Aorta (tissue), 5 donors: ENCODE measurements at regions not wholly inside any gene's neighbourhood (a gene's known extent, or its start where the extent isn't known, plus 50 kb on each side); places are given as distances from the start of the nearest gene placed in this dataset.
"Not testable (repeated sequence)": the region's sequence is repeated elsewhere in the genome, so short reads cannot be mapped to it uniquely, and the experiment has no call there.

Experiments
- ATAC-seq: fragments of 200-7000 bp; cut with Tn5 transposase; one replicate; pipeline ENCODE4 v1.9.1; 2022; ENCODE audit warnings: moderate library complexity; ENCODE audit not compliant: low FRiP score
- DNase-seq, 2 donors: peaks; one replicate each; pipeline ENCODE4 v3.0.0-alpha.2; 2020
- H3K27ac ChIP-seq, 2 donors: one replicate each; pipeline ENCODE4 v1.5.1; 2013; ENCODE audit warnings: low read length in 2 of 2, mild to moderate bottlenecking in 2 of 2, moderate library complexity in 2 of 2, control low read depth in 1 of 2, inconsistent platforms in 1 of 2, low read depth in 1 of 2
- H3K27me3 ChIP-seq, 2 donors: one replicate each; pipeline ENCODE4 v1.6.1; 2013; ENCODE audit warnings: control low read depth in 1 of 2, low read length in 1 of 2, mild to moderate bottlenecking in 1 of 2, moderate library complexity in 1 of 2; ENCODE audit not compliant: insufficient read depth in 2 of 2, control insufficient read depth in 1 of 2
- H3K36me3 ChIP-seq, 2 donors: one replicate each; pipeline ENCODE4 v1.6.1; 2013; ENCODE audit warnings: control low read depth in 1 of 2, low read length in 1 of 2, mild to moderate bottlenecking in 1 of 2; ENCODE audit not compliant: insufficient read depth in 2 of 2, control insufficient read depth in 1 of 2
- H3K4me1 ChIP-seq, 2 donors: one replicate each; pipeline ENCODE4 v1.6.1; 2013; ENCODE audit warnings: low read length in 2 of 2, control low read depth in 1 of 2, mild to moderate bottlenecking in 1 of 2, moderate library complexity in 1 of 2; ENCODE audit not compliant: insufficient read depth in 2 of 2, control insufficient read depth in 1 of 2
- H3K4me3 ChIP-seq, 2 donors: one replicate each; pipeline ENCODE4 v1.5.1; 2013; ENCODE audit warnings: low read length in 2 of 2, control low read depth in 1 of 2, mild to moderate bottlenecking in 1 of 2
- H3K9me3 ChIP-seq: one replicate; pipeline ENCODE4 v1.6.1; 2013; ENCODE audit warnings: mild to moderate bottlenecking, low read length; ENCODE audit not compliant: control insufficient read depth
- WGBS, 2 donors: extraction: QIAGEN DNeasy Blood & Tissue Kit; methylation state at CpG; one replicate each; pipeline ENCODE4 v1.1.7; 2013; 5-methylcytosine and 5-hydroxymethylcytosine counted together
- intact Hi-C, 2 donors: fragments of 100-400 bp; cut with DNase I; formaldehyde crosslinking; loops; one replicate each; pipeline versions ENCODE4 v1.14.2 to v1.15.0; 2022
- donor health status: healthy with polysubstance abuse.
- donor health status: Bipolar disorder and iron deficiency.
- donor health status: DM: no; HTN: no; CAD: no.
- donor health status: DM: no; HTN: no; CAD: no.
- donor health status: DM: yes; HTN: yes; CAD: no.

GRCh38 chr7:26971924-26972323 is 107.5 kb upstream of the SKAP2 start:
- H3K9me3 ChIP-seq, H3K27ac ChIP-seq, H3K4me3 ChIP-seq, H3K27me3 ChIP-seq, H3K4me1 ChIP-seq, intact Hi-C loops, ATAC-seq, DNase-seq, H3K36me3 ChIP-seq: not testable (repeated sequence)
- 92 to 96% methylated on average over 2 of the region's 2 CpGs for WGBS, 2 donors

GRCh38 chr7:26965724-26966123 is 101.3 kb upstream of the SKAP2 start:
- no peaks in the 10 kb centered on the region for H3K27me3 ChIP-seq
- H3K4me3 ChIP-seq, result no peak overlapping the region
- DNase-seq (no peak), ATAC-seq (no peak)
- intact Hi-C loops, result no loop called here
- 87 to 88% methylated on average over 3 of the region's 3 CpGs for WGBS, 2 donors
- H3K36me3 ChIP-seq, result no peaks in the 10 kb centered on the region
- no peaks in the 10 kb centered on the region for H3K4me1 ChIP-seq
- H3K9me3 ChIP-seq, result no peaks in the 10 kb centered on the region
- no peak overlapping the region for H3K27ac ChIP-seq

GRCh38 chr7:26964156-26964808 is 99.9 kb upstream of the SKAP2 start:
- no peaks in the 10 kb centered on the region for H3K4me1 ChIP-seq
- WGBS, 2 donors, result 81 to 83% methylated on average over 2 of the region's 2 CpGs
- no peak overlapping the region for H3K4me3 ChIP-seq
- H3K9me3 ChIP-seq, result no peaks in the 10 kb centered on the region
- DNase-seq (no peak), ATAC-seq (no peak)
- intact Hi-C loops, result no loop called here
- H3K36me3 ChIP-seq, result no peaks in the 10 kb centered on the region
- no peaks in the 10 kb centered on the region for H3K27me3 ChIP-seq
- H3K27ac ChIP-seq, result no peak overlapping the region

GRCh38 chr7:26959290-26959689 is 94.9 kb upstream of the SKAP2 start:
- intact Hi-C loops, result no loop called here
- no peaks in the 10 kb centered on the region for H3K9me3 ChIP-seq
- DNase-seq, result no peak
- no peak for ATAC-seq
- WGBS, 2 donors, result 95 to 99% methylated on average over 3 of the region's 3 CpGs
- no peak overlapping the region for H3K4me3 ChIP-seq
- H3K27ac ChIP-seq, result no peak overlapping the region
- H3K36me3 ChIP-seq, result no peaks in the 10 kb centered on the region
- H3K27me3 ChIP-seq, result no peaks in the 10 kb centered on the region
- H3K4me1 ChIP-seq, result no peaks in the 10 kb centered on the region

GRCh38 chr7:26958834-26959233 is 94.4 kb upstream of the SKAP2 start:
- Histone ChIP-seq H3K4me1 (no peaks in the 10 kb centered on the region), H3K27me3 (no peaks in the 10 kb centered on the region), H3K4me3 (no peak overlapping the region), H3K27ac (no peak overlapping the region), H3K9me3 (no peaks in the 10 kb centered on the region), H3K36me3 (no peaks in the 10 kb centered on the region)
- ATAC-seq, result no peak
- WGBS, 2 donors, result 90 to 93% methylated on average over 5 of the region's 5 CpGs
- DNase-seq, result no peak
- intact Hi-C loops, result no loop called here

- Histone ChIP-seq H3K4me1 (no peaks in the 10 kb centered on the region), H3K36me3 (no peaks in the 10 kb centered on the region), H3K27me3 (peaks cover 0 to 2% of the 10 kb centered on the region in 2 donors), H3K4me3 (no peak overlapping the region), H3K27ac (no peak overlapping the region), H3K9me3 (no peaks in the 10 kb centered on the region)
- DNase-seq (no peak), ATAC-seq (no peak)
- 84 to 86% methylated on average over 2 of the region's 2 CpGs for WGBS, 2 donors
- intact Hi-C loops, result no loop called here
Measured at GRCh38 chr7:26955516-26955915, 91.1 kb upstream of the SKAP2 start.

- ATAC-seq (no peak), DNase-seq (no peak)
- Histone ChIP-seq H3K9me3 (no peaks in the 10 kb centered on the region), H3K36me3 (no peaks in the 10 kb centered on the region), H3K4me3 (no peak overlapping the region), H3K4me1 (no peaks in the 10 kb centered on the region), H3K27me3 (peaks cover 0 to 2% of the 10 kb centered on the region in 2 donors), H3K27ac (no peak overlapping the region)
- intact Hi-C loops, result no loop called here
- WGBS, 2 donors, result 18 to 19% methylated on average over 4 of the region's 4 CpGs
Measured at GRCh38 chr7:26954951-26955350, 90.6 kb upstream of the SKAP2 start.

- Histone ChIP-seq H3K4me1 (no peaks in the 10 kb centered on the region), H3K36me3 (no peaks in the 10 kb centered on the region), H3K9me3 (no peaks in the 10 kb centered on the region), H3K4me3 (no peak overlapping the region), H3K27me3 (peaks cover 0 to 2% of the 10 kb centered on the region in 2 donors), H3K27ac (no peak overlapping the region)
- ATAC-seq (no peak), DNase-seq (no peak)
- WGBS, 2 donors, result 79 to 82% methylated on average over 4 of the region's 4 CpGs
- intact Hi-C loops, result no loop called here
Measured at GRCh38 chr7:26951407-26951950, 87.1 kb upstream of the SKAP2 start.

GRCh38 chr7:26950889-26951288 is 86.5 kb upstream of the SKAP2 start:
- DNase-seq, result no peak
- 76 to 77% methylated on average over 2 of the region's 2 CpGs for WGBS, 2 donors
- no peaks in the 10 kb centered on the region for H3K4me1 ChIP-seq
- no peaks in the 10 kb centered on the region for H3K36me3 ChIP-seq
- no peaks in the 10 kb centered on the region for H3K9me3 ChIP-seq
- no peak overlapping the region for H3K27ac ChIP-seq
- no peak overlapping the region for H3K4me3 ChIP-seq
- intact Hi-C loops, result no loop called here
- ATAC-seq, result no peak
- H3K27me3 ChIP-seq, result peaks cover 0 to 2% of the 10 kb centered on the region in 2 donors
